Activated CD8-positive, alpha-beta memory T cell treated with anti-CD3 and anti-CD28 coated beads, Interleukin-2, amount 50 U/mL, for 24 hours (primary cell): ENCODE measurements at regions not wholly inside any gene's neighbourhood (a gene's known extent, or its start where the extent isn't known, plus 50 kb on each side); places are given as distances from the start of the nearest gene placed in this dataset.

Experiments
- DNase-seq: peaks from one replicate; pipeline ENCODE4 v3.0.0-alpha.2; 2020; ENCODE audit errors: extremely low read depth

- no peak for DNase-seq
These were observed 753.9 kb downstream of the TUSC7 start for GRCh38 chr3:117463276-117464115.

DNA sequence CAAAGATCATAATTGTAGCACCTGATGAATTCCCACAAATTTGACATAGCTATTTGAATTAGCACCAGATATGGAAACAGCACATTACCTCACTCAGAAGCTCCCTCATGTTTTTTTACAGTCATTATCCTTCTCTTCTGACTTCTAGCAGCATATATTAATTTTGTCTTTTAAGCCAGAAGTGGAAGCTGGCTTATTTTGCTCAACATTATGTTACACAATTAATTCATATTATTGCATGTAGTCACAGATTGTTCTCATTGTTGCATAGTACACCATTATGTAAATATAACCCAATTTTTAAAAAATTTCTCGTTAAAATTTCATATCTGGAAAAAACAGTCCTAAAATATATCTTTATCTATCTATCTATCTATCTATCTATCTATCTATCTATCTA is 762.3 kb downstream of the TUSC7 start:
- DNase-seq: no peak

GRCh38 chr3:117473981-117474538 is 764.5 kb downstream of the TUSC7 start:
- no peak for DNase-seq

- DNase-seq: no peak
These were observed 767.0 kb downstream of the TUSC7 start for GRCh38 chr3:117476572-117476971.

DNA sequence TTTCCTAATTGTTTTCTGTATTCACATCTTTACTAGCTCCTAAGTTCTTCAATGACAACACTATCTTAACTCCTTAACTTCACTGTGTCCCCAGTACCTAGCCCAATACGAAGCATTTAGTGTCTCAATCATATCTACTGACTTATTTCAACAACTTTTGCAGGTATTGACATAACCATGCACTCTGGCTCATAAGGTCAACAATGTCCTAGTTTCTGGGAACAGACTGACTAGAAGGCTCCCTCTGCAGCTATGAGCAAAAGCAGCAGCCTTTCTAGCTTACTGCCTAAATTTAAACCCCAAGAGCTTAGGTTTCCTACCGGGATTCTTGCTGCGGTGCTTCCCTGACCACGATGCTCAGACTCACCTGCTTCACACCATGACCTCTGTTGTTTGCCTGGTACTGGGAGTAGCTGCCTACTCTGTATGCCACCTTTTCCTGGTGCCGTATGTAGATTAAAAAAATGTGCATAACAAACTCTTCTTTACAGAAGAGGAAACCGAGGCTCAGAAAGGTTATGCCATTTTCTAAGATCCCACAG is 767.7 kb downstream of the TUSC7 start:
- no peak for DNase-seq

DNA sequence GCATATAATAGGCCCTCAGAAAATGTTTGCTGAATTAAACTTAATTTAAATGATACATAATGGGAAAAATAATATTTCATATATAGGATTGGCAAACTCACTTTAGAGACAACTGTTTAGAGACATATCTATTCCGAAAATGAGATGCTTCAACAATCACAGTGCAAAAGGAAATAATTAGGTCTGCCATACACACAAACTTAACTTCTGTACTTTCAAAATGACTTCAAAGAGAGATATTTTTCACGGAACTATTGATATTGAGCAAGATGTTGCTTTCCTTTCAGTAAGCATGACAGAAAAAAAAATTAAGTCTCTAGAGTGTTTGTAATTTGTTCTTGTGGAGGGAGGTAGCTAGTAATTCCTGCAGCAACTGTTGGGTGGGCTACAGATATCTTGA is 769.5 kb downstream of the TUSC7 start:
- DNase-seq: no peak

- DNase-seq: no peak
These were observed 770.9 kb downstream of the TUSC7 start for GRCh38 chr3:117480525-117480924.

- DNase-seq: no peak
These were observed 771.4 kb downstream of the TUSC7 start for GRCh38 chr3:117480972-117481371.

DNA sequence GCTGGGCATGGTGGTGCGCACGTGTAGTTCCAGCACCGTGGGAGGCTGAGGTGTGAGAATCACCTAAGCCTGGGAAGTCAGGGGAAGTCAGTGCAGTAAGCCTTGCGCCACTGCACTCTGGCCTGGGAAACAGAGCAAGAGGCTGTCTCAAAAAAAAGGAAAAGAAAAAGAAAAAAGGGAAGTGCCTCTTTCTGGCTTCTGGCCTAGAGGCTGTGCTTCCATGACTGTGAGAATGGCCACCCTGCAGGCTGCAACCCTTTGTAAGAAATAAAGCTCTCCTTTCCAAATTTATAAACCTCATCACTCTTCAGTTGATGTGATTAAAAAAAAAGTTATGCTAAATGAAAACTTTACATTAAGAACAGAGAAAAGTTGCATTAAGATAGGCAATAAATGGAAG is 774.3 kb downstream of the TUSC7 start:
- DNase-seq: no peak

DNA sequence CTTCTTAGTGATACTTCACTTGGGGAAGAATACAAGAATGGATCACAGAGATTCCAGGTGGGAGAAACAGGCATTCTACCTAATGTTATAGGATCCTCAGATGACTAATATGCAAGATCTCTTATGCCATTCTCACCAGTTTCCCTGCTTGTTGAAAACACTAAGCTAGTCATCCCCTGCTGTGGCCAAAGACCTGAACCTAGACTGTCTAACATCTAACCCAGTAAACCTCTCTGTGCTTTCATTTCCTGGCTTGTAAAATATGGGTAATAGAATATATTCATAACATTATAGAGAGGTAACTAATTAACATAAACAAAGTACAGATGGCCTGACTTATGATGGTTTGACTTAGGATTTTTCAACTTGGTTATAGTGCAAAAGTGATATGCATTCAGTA is 776.3 kb downstream of the TUSC7 start:
- no peak for DNase-seq

GRCh38 chr3:117486719-117487716 is 777.4 kb downstream of the TUSC7 start:
- DNase-seq: no peak

DNA sequence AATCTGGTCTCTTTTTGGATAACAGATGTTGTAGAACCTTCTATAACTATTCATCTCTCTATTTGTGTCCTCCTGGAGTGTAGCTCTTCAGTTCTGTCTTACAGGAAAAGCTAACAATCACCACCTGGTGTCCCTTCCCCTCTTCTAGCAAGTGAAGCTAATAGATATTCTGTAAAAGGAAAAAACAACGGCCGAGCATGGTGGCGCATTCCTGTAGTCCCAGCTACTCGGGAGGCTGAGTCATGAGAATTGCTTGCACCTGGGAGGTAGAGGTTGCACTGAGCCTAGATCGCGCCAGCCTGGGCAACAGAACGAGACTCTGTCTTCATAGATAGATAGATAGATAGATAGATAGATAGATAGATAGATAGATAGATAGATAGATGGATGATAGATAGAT is 779.4 kb downstream of the TUSC7 start:
- no peak for DNase-seq

GRCh38 chr3:117489663-117490079 is 780.1 kb downstream of the TUSC7 start:
- DNase-seq: no peak

DNA sequence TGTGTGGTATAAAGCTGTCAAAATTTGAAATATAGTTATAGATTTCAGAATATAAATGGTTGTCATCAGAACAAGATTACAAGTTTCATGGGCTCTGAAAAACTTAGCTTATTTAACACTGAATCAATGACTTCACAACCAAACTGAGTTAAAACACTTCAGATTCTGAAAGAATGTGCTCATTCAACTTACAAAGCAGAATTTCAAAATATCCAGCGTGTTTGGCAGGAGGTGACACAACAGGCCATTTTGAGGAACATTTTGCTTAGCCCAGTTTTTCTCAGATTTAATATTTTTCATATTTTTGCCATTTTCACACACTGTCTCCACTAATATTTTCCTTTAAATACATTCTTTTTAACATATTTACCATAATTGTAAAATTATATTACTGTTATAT is 781.1 kb downstream of the TUSC7 start:
- DNase-seq: no peak

DNA sequence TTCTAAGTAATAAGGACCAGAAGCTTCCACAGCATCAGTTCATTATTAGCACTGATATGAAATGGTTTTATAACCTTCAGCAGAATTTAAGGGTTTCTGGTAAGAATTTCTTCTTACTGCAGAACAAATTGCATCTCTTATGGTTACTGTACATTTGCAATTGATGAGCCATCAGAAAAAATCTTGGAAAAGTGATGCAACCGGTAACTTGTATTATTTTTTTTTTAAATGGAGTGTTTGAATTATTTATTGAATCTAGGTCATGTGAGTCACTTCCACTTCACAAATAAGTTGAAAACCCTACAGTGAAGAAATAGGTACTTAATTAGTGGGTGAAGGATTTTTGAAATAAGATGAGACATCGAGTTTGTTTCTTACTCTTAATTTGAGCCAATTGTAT is 786.0 kb downstream of the TUSC7 start:
- no peak for DNase-seq

- DNase-seq: no peak
These were observed 789.8 kb downstream of the TUSC7 start for GRCh38 chr3:117499189-117499870.

DNA sequence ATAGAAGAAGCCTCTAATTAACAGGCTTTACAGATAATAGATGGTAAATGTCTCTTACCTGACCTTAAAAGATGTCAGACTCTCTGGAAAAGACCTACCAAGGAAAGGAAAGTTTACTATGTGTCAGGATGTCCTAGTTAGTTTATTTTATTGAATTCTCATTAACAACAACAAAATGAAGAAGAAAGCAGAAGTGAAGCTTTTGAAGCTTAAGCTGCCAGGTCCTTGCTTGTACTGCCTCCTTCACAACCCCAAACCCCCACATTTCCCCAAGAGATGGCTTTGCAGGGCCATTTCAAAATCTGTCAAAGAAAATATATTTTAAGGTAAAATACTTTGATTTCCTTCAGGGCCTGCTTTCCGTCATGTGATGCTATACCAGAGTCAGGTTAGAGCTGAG is 798.4 kb downstream of the TUSC7 start:
- DNase-seq: no peak

- DNase-seq: no peak
These were observed 800.3 kb downstream of the TUSC7 start for GRCh38 chr3:117509858-117510257.

DNA sequence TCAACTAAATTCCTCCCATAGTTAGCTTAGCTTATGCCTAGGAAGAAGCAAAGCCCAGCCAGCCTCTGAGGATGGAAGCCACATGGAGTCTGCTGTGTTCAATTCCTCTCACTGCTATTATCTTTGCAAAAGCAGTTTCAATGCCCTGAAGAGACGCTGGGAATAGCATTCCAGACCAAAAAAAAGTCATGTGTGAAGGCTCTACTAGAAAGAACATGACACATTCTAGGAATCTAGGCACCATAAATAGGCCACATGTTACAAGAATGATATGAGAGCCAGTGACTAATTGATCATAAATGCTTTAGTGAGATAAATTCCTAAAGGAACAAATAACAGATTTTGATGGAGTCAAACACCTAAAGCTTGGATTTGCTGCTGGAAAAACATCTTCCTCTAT is 800.8 kb downstream of the TUSC7 start:
- DNase-seq: no peak

DNA sequence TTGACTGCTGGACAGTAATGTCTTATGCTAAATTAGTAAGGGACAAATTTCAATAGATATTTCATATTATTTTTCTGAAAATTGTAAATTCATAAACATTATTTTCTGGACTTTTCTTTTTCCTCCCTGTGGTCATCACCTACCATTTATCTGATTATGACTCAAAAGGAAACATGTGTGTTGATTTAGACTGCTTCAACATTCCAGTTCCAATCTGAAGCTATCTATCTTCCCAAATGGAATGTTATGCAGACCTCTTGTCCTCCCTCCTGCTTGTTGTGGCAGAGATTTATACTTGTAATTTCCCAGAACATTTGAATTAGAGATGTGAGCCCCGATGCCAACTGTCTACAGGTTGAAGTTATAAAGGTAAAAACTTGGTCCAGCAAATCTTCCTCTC is 803.4 kb downstream of the TUSC7 start:
- no peak for DNase-seq

DNA sequence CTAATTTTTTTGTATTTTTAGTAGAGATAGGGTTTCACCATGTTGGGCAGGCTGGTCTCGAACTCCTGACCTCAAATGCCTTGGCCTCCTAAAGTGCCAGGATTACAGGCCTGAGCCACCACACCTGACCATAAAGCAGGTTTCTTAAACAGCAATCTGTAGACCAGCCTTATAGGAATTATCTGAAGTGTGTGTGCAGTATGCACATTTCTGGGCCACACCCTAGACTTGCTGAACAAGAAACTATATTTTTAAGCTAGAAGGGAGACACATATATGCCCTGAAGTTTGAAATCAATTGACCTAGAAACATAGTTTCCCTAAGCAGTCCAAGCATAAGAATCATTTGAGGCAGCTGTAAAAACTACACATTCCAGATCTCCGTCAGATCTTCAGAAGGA is 805.7 kb downstream of the TUSC7 start:
- DNase-seq: no peak

DNA sequence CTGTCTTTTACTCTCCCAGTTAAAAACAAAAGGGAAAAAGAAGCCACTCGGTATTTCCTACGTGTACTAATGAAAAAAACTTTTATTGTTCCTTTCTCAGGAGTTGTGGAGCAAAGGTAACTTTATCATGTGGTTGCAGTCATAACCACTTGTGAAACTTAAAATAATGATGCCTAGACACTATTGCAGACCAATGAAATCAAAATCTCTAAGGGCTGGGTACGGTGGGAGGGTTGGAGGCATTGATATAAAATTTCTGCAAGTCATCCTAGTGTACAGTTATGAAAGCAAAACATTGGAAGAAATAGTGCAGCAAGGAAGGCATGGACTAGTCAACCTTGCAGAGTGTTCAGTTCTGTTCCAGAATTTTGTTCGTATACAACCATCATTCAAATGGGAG is 808.8 kb downstream of the TUSC7 start:
- DNase-seq: no peak
